Left ventricle myocardium inferior (tissue), 1 donor: ENCODE measurements at regions not wholly inside any gene's neighbourhood (a gene's known extent, or its start where the extent isn't known, plus 50 kb on each side); places are given as distances from the start of the nearest gene placed in this dataset.

Experiments
- DNase-seq: peaks from one replicate; pipeline ENCODE4 v3.0.0-alpha.2; 2020
- H3K27ac ChIP-seq: fragments of 200-600 bp; replicated peaks from 2 replicates; pipeline ENCODE4 v1.8.0; 2021
- H3K27me3 ChIP-seq: fragments of 200-600 bp; 2 replicates; pipeline ENCODE4 v1.8.0; 2021; ENCODE audit warnings: low read depth
- H3K36me3 ChIP-seq: fragments of 200-600 bp; 2 replicates; pipeline ENCODE4 v1.8.0; 2021
- H3K4me1 ChIP-seq: fragments of 200-600 bp; 2 replicates; pipeline ENCODE4 v1.8.0; 2021
- H3K4me3 ChIP-seq: fragments of 200-600 bp; 2 replicates; pipeline ENCODE4 v1.8.0; 2021; ENCODE audit warnings: mild to moderate bottlenecking, moderate library complexity
- H3K9me3 ChIP-seq: fragments of 200-600 bp; replicated peaks from 2 replicates; pipeline ENCODE4 v1.8.0; 2021
- intact Hi-C: fragments of 100-400 bp; cut with micrococcal nuclease; formaldehyde crosslinking; loops from one replicate; pipeline ENCODE4 v1.11.0; 2022
- TF ChIP-seq, protein P1 (sequence below): fragments of 200-600 bp; IDR thresholded peaks from 2 replicates; pipeline ENCODE4 v1.8.0; 2021; ENCODE audit warnings: antibody characterized with exemption, mild to moderate bottlenecking, borderline replicate concordance
- donor health status: DM: no; HTN: yes; CAD: no; lungs with severe emphysema.

DNA sequence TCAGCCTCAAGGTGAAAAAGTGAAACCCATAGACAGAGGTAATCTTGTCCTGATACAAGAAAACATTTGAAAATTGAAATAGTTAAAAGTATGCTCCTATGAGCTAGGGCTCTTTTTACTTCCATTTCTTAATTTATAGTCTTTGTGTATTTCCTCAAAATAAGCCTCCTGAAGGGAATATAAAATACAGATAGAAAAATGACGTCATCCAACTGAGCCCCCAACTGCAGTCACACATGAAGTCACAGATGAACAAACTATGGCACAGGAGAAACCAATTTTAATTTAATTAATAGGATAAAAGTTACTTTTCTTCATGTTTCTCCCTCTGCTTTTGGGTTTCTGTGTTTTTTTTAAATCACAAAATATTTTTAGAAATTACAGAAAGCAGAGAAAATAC is 280.3 kb downstream of the HTR7 start:
- intact Hi-C loops = no loop called here
- Histone ChIP-seq H3K4me3 (no peak overlapping the region), H3K36me3 (no peaks in the 10 kb centered on the region), H3K27ac (no peak overlapping the region), H3K4me1 (no peaks in the 10 kb centered on the region), H3K9me3 (no peaks in the 10 kb centered on the region), H3K27me3 (peaks cover 6% of the 10 kb centered on the region)
- TF ChIP-seq, protein P1, sequence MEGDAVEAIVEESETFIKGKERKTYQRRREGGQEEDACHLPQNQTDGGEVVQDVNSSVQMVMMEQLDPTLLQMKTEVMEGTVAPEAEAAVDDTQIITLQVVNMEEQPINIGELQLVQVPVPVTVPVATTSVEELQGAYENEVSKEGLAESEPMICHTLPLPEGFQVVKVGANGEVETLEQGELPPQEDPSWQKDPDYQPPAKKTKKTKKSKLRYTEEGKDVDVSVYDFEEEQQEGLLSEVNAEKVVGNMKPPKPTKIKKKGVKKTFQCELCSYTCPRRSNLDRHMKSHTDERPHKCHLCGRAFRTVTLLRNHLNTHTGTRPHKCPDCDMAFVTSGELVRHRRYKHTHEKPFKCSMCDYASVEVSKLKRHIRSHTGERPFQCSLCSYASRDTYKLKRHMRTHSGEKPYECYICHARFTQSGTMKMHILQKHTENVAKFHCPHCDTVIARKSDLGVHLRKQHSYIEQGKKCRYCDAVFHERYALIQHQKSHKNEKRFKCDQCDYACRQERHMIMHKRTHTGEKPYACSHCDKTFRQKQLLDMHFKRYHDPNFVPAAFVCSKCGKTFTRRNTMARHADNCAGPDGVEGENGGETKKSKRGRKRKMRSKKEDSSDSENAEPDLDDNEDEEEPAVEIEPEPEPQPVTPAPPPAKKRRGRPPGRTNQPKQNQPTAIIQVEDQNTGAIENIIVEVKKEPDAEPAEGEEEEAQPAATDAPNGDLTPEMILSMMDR = no peak
- DNase-seq = no peak

GRCh38 chr10:90579602-90580242 is 278.1 kb downstream of the HTR7 start:
- Histone ChIP-seq H3K27ac (no peak overlapping the region), H3K4me3 (no peak overlapping the region), H3K36me3 (no peaks in the 10 kb centered on the region), H3K4me1 (no peaks in the 10 kb centered on the region), H3K27me3 (no peaks in the 10 kb centered on the region), H3K9me3 (no peaks in the 10 kb centered on the region)
- TF ChIP-seq, protein P1 = no peak
- intact Hi-C loops = no loop called here
- DNase-seq = no peak

GRCh38 chr10:90583416-90583815 is 274.4 kb downstream of the HTR7 start:
- DNase-seq = no peak
- intact Hi-C loops = no loop called here

DNA sequence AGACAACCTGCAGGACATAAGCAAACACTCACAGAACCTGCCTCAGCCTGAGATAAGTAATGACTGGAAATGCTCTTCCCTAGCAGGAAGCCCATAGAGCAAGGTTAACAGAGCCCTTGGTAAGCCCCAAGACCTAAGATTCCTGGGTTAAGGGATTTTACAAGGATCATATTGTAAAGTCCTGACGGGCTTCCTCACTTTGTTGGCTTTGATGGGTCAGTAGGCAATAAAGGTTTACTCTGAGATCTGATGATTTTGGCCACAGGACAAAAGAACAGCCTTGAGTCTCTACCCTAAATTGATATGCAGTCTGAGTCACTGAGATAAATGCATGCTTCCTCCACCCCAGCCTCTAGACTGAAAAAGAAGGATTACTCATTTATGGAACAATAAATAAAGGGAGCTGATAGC is 270.8 kb downstream of the HTR7 start:
- DNase-seq = no peak
- Histone ChIP-seq H3K9me3 (no peaks in the 10 kb centered on the region), H3K36me3 (no peaks in the 10 kb centered on the region), H3K4me1 (no peaks in the 10 kb centered on the region), H3K27me3 (no peaks in the 10 kb centered on the region), H3K4me3 (no peak overlapping the region), H3K27ac (no peak overlapping the region)
- TF ChIP-seq, protein P1 = no peak
- intact Hi-C loops = no loop called here

More at GRCh38 chr10:90583416-90583815, 274.4 kb downstream of the HTR7 start:
- TF ChIP-seq, protein P1 = no peak
- no peaks in the 10 kb centered on the region for H3K4me1 ChIP-seq
- no peaks in the 10 kb centered on the region for H3K27me3 ChIP-seq
- no peaks in the 10 kb centered on the region for H3K9me3 ChIP-seq
- no peak overlapping the region for H3K4me3 ChIP-seq
- H3K27ac ChIP-seq = no peak overlapping the region
- H3K36me3 ChIP-seq = no peaks in the 10 kb centered on the region

- intact Hi-C loops = no loop called here
Measured at GRCh38 chr10:90587561-90587960, 270.3 kb downstream of the HTR7 start.

More at GRCh38 chr10:90587561-90587960, 270.3 kb downstream of the HTR7 start:
- TF ChIP-seq, protein P1 = no peak
- H3K4me3 ChIP-seq = no peak overlapping the region
- H3K27me3 ChIP-seq = no peaks in the 10 kb centered on the region
- H3K27ac ChIP-seq = no peak overlapping the region
- H3K36me3 ChIP-seq = no peaks in the 10 kb centered on the region
- H3K4me1 ChIP-seq = no peaks in the 10 kb centered on the region
- no peaks in the 10 kb centered on the region for H3K9me3 ChIP-seq
- DNase-seq = no peak
